SK-N-SH treated with all-trans-retinoic acid at 6 μM for 48 hours (cell line): ENCODE measurements at regions not wholly inside any gene's neighbourhood (a gene's known extent, or its start where the extent isn't known, plus 50 kb on each side); places are given as distances from the start of the nearest gene placed in this dataset.

Experiments
- ATAC-seq: fragments of 200-7000 bp; cut with Tn5 transposase; 3 replicates; pipeline ENCODE4 v1.9.1; 2020; ENCODE audit warnings: mild to moderate bottlenecking, moderate library complexity
- BACH2 ChIP-seq: fragments of 250-450 bp; sonication (Bioruptor Pico); IDR thresholded peaks from 2 replicates; pipeline ENCODE4 v1.9.0; 2021; ENCODE audit warnings: mild to moderate bottlenecking, borderline replicate concordance
- CSDC2 ChIP-seq: fragments of 250-450 bp; sonication (Bioruptor Pico); IDR thresholded peaks from 2 replicates; pipeline ENCODE4 v1.5.0; 2020; ENCODE audit warnings: mild to moderate bottlenecking, moderate library complexity
- ISL1 ChIP-seq: fragments of 250-450 bp; sonication (Bioruptor Pico); IDR thresholded peaks from 2 replicates; pipeline ENCODE4 v2.1.2; 2022; ENCODE audit warnings: mild to moderate bottlenecking, moderate library complexity
- PPARA ChIP-seq: fragments of 250-450 bp; sonication (Bioruptor Pico); IDR thresholded peaks from 2 replicates; pipeline ENCODE4 v1.5.0; 2020; ENCODE audit warnings: mild to moderate bottlenecking, borderline replicate concordance
- RARB ChIP-seq: fragments of 250-450 bp; sonication (Bioruptor Pico); IDR thresholded peaks from 2 replicates; pipeline ENCODE4 v1.8.0; 2021; ENCODE audit warnings: mild to moderate bottlenecking, moderate library complexity
- TCF4 ChIP-seq: fragments of 250-450 bp; sonication (Bioruptor Pico); IDR thresholded peaks from 2 replicates; pipeline ENCODE4 v1.8.0; 2021; ENCODE audit warnings: mild to moderate bottlenecking, moderate library complexity, borderline replicate concordance
- TOX ChIP-seq: fragments of 250-450 bp; sonication (Bioruptor Pico); IDR thresholded peaks from 2 replicates; pipeline ENCODE4 v1.8.0; 2021; ENCODE audit warnings: mild to moderate bottlenecking, moderate library complexity, borderline replicate concordance
- ZC3H10 ChIP-seq: fragments of 250-450 bp; sonication (Bioruptor Pico); IDR thresholded peaks from 2 replicates; pipeline ENCODE4 v1.5.1; 2021; ENCODE audit warnings: mild to moderate bottlenecking, moderate library complexity
- ZFP3 ChIP-seq: fragments of 250-450 bp; sonication (Bioruptor Pico); IDR thresholded peaks from 2 replicates; pipeline ENCODE4 v1.5.0; 2020; ENCODE audit warnings: mild to moderate bottlenecking, moderate library complexity
- ZFP30 ChIP-seq: fragments of 450-650 bp; formaldehyde crosslinking; IDR thresholded peaks from 2 replicates; pipeline ENCODE4 v1.5.0; 2022; ENCODE audit warnings: mild to moderate bottlenecking, moderate library complexity
- ZNF565 ChIP-seq: fragments of 450-650 bp; formaldehyde crosslinking; conservative IDR thresholded peaks from 2 replicates; pipeline ENCODE4 v1.5.0; 2020; ENCODE audit warnings: low read depth, mild to moderate bottlenecking, moderate library complexity
- ZNF70 ChIP-seq: fragments of 450-650 bp; formaldehyde crosslinking; IDR thresholded peaks from 2 replicates; pipeline ENCODE4 v1.5.0; 2020; ENCODE audit warnings: mild to moderate bottlenecking, moderate library complexity
- ZNF8 ChIP-seq: fragments of 450-650 bp; formaldehyde crosslinking; IDR thresholded peaks from 2 replicates; pipeline ENCODE4 v1.5.0; 2020; ENCODE audit warnings: mild to moderate bottlenecking, moderate library complexity
- TF ChIP-seq, protein P1 (sequence below): fragments of 250-450 bp; sonication (Bioruptor Pico); IDR thresholded peaks from 2 replicates; pipeline ENCODE4 v1.5.1; 2021; ENCODE audit warnings: mild to moderate bottlenecking, moderate library complexity
- TF ChIP-seq, protein P2 (sequence below): fragments of 250-450 bp; sonication (Bioruptor Pico); IDR thresholded peaks from 2 replicates; pipeline ENCODE4 v1.5.0; 2020; ENCODE audit warnings: mild to moderate bottlenecking, moderate library complexity
- TF ChIP-seq, protein P3 (sequence below): fragments of 250-450 bp; sonication (Bioruptor Pico); IDR thresholded peaks from 2 replicates; pipeline ENCODE4 v1.8.0; 2021; ENCODE audit warnings: low read depth, mild to moderate bottlenecking, moderate library complexity, borderline replicate concordance

DNA sequence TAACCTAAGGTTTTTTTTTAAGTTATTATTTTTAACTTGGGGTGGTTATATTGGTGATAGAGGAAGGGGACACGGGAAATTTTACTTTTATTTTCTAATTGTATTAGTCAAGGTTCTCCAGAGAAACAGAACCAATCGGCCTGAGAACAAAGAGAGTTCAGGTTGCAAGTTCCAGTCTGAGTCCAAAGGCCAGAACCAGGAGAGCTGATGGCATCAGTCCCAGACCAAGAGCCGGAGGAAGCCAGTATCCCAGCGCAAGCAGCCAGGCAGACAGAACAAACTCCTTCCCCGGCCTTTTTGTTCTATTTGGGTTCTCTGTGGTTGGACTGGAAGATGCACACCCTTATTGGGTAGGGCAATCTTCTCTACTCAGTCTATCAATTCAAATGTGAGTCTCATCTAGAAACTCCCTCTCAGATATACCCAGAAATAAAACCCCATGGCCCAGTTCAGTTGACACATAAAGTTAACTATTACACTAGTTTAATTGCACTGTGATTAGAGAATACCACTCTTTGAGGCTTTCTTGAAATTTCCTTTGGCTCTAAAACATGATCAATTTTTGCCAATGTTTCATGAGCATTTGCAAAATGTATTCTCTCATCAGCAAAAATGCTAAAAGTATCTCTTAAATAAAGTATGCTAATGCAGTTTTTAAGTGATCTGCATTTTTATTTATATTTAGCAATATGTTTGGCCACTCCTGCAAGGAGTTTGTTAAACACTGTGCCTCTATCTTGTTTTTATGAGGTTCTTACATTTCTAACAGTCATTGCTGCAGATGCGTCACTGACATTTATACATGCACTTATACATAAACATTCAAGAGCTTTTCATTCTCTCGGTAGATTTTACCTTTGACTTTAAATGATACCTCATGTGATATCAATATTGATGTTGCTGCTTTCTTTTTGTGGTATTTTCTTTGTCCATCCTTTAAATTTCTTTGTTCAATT, 103.2 kb upstream of the SSTR4 start:
- TF ChIP-seq PPARA (CRISPR knock-in tag), result no peak
- TF ChIP-seq, protein P1, sequence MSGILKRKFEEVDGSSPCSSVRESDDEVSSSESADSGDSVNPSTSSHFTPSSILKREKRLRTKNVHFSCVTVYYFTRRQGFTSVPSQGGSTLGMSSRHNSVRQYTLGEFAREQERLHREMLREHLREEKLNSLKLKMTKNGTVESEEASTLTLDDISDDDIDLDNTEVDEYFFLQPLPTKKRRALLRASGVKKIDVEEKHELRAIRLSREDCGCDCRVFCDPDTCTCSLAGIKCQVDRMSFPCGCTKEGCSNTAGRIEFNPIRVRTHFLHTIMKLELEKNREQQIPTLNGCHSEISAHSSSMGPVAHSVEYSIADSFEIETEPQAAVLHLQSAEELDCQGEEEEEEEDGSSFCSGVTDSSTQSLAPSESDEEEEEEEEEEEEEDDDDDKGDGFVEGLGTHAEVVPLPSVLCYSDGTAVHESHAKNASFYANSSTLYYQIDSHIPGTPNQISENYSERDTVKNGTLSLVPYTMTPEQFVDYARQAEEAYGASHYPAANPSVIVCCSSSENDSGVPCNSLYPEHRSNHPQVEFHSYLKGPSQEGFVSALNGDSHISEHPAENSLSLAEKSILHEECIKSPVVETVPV (CRISPR knock-in tag), result no peak
- TF ChIP-seq TOX (CRISPR knock-in tag), result no peak
- no peak for TF ChIP-seq ZNF8 (CRISPR knock-in tag)
- TF ChIP-seq ZNF70, result no peak
- no peak for TF ChIP-seq ZNF565 (CRISPR knock-in tag)
- TF ChIP-seq, protein P2, sequence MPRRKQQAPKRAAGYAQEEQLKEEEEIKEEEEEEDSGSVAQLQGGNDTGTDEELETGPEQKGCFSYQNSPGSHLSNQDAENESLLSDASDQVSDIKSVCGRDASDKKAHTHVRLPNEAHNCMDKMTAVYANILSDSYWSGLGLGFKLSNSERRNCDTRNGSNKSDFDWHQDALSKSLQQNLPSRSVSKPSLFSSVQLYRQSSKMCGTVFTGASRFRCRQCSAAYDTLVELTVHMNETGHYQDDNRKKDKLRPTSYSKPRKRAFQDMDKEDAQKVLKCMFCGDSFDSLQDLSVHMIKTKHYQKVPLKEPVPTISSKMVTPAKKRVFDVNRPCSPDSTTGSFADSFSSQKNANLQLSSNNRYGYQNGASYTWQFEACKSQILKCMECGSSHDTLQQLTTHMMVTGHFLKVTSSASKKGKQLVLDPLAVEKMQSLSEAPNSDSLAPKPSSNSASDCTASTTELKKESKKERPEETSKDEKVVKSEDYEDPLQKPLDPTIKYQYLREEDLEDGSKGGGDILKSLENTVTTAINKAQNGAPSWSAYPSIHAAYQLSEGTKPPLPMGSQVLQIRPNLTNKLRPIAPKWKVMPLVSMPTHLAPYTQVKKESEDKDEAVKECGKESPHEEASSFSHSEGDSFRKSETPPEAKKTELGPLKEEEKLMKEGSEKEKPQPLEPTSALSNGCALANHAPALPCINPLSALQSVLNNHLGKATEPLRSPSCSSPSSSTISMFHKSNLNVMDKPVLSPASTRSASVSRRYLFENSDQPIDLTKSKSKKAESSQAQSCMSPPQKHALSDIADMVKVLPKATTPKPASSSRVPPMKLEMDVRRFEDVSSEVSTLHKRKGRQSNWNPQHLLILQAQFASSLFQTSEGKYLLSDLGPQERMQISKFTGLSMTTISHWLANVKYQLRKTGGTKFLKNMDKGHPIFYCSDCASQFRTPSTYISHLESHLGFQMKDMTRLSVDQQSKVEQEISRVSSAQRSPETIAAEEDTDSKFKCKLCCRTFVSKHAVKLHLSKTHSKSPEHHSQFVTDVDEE (CRISPR knock-in tag), result no peak
- no peak for TF ChIP-seq ZC3H10
- no peak for TF ChIP-seq ZFP3 (CRISPR knock-in tag)
- no peak for TF ChIP-seq ZFP30 (CRISPR knock-in tag)
- no peak for TF ChIP-seq ISL1 (CRISPR knock-in tag)
- TF ChIP-seq TCF4 (CRISPR knock-in tag), result no peak
- no peak for ATAC-seq

DNA sequence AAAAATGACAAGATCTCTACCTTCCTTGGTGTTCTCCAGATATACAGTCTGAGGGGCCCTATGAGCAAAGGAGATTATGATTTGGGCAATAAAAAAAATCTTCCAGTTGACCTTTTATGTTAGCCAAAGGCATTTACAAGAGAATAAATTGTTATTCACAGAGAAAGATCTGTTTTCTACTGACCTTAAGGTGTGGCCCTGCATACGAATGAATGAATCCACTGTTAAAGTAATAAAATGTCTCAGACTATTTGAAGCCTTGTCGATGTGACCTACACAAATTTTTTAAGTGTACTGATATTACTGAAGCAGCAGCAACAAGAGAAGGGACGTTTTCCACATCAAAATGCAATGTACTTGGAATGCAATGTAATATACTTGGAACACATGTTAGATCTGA, 95.9 kb upstream of the SSTR4 start:
- TF ChIP-seq ZC3H10 (no peak), BACH2 (CRISPR knock-in tag) (no peak)
- no peak for ATAC-seq

DNA sequence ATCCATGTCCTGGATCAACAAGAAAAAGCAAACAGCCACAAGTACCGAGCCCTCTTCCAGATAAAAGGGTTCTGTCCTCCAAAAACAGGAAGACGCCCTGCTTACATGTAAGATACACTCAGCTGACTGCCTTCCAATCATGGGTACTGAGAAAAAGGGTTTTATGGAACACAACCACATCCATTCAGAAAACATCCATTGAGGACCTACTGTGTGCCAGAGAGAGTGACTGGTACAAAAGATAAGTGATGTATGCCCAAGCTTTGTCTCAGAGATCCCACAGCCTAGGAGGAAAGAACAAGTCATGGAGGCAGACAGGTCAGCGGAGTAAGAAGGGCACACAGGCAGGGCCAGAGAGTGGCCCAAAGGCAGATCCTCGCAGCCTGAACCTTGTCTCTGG, 94.8 kb upstream of the SSTR4 start:
- no peak for ATAC-seq
- TF ChIP-seq, protein P1 (CRISPR knock-in tag), result no peak

DNA sequence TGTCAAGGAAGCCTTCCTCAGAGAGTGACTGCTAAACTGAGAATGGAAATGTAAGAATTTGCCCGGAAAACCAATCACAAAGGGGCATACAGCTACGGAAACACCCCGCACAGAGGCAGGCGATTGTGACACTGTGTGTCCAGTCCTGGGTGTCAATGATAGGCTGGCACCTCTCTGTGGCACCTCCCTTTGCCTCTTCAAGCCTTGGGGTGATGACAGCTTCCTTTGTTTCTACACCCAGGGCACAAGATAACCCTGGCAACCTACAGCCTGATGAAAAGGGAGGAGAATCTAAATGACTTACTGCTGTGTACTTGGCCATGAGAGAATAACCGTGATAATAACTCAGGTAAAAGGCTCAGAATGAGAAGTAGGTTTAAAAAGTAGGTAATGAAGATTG, 93.6 kb upstream of the SSTR4 start:
- ATAC-seq, result no peak
- no peak for TF ChIP-seq ZNF565 (CRISPR knock-in tag)
- TF ChIP-seq CSDC2 (CRISPR knock-in tag), result no peak

DNA sequence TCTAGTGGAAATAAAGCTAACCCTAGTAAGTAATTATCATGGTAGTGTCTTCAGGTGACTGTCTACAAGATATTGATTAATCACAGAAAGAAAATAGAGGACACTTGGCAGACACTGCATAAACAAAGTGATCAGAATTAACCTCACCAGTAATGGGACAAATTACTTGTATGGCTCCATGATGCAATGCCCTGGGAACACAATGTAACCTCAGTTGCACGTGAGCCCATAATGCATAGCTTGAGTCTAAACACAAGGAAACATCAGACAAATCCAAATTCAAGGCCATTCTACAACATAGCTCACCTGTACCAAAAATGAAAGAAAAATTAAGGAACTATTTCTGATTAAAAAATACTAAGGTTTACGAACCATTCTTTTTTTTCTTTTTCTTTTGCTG, 92.4 kb upstream of the SSTR4 start:
- TF ChIP-seq, protein P3, sequence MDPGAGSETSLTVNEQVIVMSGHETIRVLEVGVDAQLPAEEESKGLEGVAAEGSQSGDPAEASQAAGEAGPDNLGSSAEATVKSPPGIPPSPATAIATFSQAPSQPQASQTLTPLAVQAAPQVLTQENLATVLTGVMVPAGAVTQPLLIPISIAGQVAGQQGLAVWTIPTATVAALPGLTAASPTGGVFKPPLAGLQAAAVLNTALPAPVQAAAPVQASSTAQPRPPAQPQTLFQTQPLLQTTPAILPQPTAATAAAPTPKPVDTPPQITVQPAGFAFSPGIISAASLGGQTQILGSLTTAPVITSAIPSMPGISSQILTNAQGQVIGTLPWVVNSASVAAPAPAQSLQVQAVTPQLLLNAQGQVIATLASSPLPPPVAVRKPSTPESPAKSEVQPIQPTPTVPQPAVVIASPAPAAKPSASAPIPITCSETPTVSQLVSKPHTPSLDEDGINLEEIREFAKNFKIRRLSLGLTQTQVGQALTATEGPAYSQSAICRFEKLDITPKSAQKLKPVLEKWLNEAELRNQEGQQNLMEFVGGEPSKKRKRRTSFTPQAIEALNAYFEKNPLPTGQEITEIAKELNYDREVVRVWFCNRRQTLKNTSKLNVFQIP (CRISPR knock-in tag), result no peak
- TF ChIP-seq RARB, result no peak
- no peak for TF ChIP-seq PPARA (CRISPR knock-in tag)
- TF ChIP-seq, all 23 proteins: peak for 0
- no peak for ATAC-seq

DNA sequence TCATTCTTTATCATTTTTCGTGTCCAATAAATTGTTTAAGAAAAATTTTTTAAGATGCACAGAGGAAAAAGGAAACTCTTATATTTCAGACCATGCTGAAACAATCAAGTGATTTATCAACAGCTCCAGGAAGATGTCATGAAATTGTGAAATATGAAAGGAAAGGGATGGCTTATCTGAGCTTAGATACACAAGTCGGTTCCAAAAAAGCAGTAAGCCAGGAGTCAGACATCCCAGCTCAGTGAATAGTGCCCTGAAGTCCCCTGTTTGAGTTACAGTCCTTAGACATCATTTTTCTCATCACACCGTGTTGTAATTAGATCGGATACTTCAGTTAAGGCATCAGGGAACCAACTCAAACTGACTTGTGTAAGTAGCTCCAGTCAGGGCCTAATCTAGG, 91.0 kb upstream of the SSTR4 start:
- ATAC-seq, result no peak
- TF ChIP-seq TOX (CRISPR knock-in tag) (no peak), ZC3H10 (no peak), ISL1 (CRISPR knock-in tag) (no peak), ZNF8 (CRISPR knock-in tag) (no peak), ZNF565 (CRISPR knock-in tag) (no peak), CSDC2 (CRISPR knock-in tag) (no peak), ZNF70 (no peak), ZFP3 (CRISPR knock-in tag) (no peak)
